AG04449 (cell line): ENCODE measurements at regions not wholly inside any gene's neighbourhood (a gene's known extent, or its start where the extent isn't known, plus 50 kb on each side); places are given as distances from the start of the nearest gene placed in this dataset.
A peak's percentile ranks its signal among the peaks of the same experiment; 100 is the strongest.
"Not testable (repeated sequence)": the region's sequence is repeated elsewhere in the genome, so short reads cannot be mapped to it uniquely, and the experiment has no call there.

Experiments used
- CTCF ChIA-PET: fragments of 350-600 bp; formaldehyde crosslinking; extraction: SDS; loops from one replicate; lab custom pipeline; 2021; ENCODE audit warnings: antibody characterized with exemption; lab: Yijun Ruan, JAX
- POLR2A ChIA-PET: fragments of 400-600, 350-600 bp; formaldehyde crosslinking; extraction: SDS; loops from one replicate; lab custom pipeline; 2020; ENCODE audit warnings: antibody characterized with exemption, inconsistent platforms; lab: Yijun Ruan, JAX
- DNase-seq: peaks from one replicate; pipeline ENCODE4 v3.0.0-alpha.2; 2010; ENCODE audit warnings: low read depth, low spot score
- H3K4me3 ChIP-seq: 2 replicates; pipeline ENCODE4 v1.5.1; 2011; ENCODE audit warnings: low read depth, mild to moderate bottlenecking, control low read depth, low read length
- TF ChIP-seq, protein P1 (sequence below): IDR thresholded peaks from one replicate; pipeline ENCODE4 v1.5.1; 2011; ENCODE audit warnings: mild to moderate bottlenecking, moderate library complexity, low read length, control low read depth, inconsistent platforms; ENCODE audit not compliant: insufficient read depth; ENCODE audit errors: missing control alignments

DNA sequence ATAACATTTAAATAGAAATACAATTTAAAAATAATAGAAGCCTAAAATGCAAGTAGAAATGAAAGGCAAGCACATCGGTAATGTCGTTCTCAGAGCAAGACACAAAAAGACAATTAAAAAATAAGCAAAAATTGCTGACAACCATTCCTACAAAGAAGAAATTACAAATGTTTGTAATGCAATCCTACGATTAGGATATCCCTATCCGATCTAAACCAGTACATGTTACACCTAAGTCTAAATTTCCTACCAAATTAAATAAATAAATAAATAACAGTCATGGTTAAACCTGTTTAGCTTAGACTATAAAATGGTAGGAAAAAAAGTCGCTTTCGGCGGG lies 90.0 kb downstream of the ANXA2R start:
- POLR2A ChIA-PET, result interaction anchor here (0.6 to 2.7 kb wide), 6 partner anchors 24 to 171 kb away, joined by 3 to 19 read pairs (median 8); partner anchors contain the start of gene ZNF131
- no peak for DNase-seq
- peak overlapping the region; percentile 64 for H3K4me3 ChIP-seq
- CTCF ChIA-PET, result interaction anchor here (0.7 to 4.9 kb wide), 6 partner anchors 14 to 115 kb away, joined by 3 to 52 read pairs (median 5); no protein-coding TSS in a partner anchor
- TF ChIP-seq, protein P1, sequence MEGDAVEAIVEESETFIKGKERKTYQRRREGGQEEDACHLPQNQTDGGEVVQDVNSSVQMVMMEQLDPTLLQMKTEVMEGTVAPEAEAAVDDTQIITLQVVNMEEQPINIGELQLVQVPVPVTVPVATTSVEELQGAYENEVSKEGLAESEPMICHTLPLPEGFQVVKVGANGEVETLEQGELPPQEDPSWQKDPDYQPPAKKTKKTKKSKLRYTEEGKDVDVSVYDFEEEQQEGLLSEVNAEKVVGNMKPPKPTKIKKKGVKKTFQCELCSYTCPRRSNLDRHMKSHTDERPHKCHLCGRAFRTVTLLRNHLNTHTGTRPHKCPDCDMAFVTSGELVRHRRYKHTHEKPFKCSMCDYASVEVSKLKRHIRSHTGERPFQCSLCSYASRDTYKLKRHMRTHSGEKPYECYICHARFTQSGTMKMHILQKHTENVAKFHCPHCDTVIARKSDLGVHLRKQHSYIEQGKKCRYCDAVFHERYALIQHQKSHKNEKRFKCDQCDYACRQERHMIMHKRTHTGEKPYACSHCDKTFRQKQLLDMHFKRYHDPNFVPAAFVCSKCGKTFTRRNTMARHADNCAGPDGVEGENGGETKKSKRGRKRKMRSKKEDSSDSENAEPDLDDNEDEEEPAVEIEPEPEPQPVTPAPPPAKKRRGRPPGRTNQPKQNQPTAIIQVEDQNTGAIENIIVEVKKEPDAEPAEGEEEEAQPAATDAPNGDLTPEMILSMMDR, result no peak

DNA sequence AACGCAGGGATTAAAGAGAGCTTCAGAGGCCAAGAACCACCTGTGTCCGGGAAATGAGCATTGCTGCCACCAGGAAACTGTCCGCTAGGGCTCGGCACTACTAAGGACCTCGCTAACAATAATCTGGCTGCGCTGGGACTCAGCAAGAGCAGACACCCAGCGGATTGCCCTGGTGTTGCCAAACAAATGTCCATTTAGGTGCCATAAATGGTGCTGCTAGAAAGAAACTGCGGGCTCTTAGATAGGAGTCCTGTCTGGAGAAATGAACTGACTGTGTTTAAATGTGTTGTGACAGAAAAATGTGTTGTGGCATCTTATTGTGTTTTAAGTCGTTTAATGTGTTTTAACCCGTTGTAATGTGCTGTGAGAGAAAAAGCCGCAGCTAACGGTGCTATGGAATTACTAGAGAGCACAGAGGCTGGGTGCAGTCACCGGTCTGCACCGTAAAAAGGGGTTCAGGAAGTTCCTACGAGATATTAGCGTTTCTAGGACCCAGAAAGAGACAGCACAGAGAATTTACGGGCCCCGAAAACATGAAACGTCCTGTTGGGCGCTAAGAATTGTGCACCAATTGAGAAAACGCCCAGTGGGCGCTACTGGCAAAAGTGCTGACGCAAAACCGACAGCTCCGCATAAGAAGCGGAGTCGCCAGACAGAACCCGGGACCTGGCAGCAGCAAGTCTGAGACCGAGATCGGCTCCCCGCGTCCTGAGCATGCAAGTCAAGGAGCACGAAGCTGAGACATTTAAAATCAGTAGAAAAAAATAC lies 90.6 kb downstream of the ANXA2R start:
- peak overlapping the region; percentile 26 for H3K4me3 ChIP-seq
- DNase-seq, result no peak
- POLR2A ChIA-PET, result interaction anchor here (0.7 to 2.7 kb wide), 5 partner anchors 44 to 171 kb away, joined by 3 to 19 read pairs (median 13); partner anchors contain the start of gene ZNF131
- TF ChIP-seq, protein P1, result peak; percentile 61
- CTCF ChIA-PET, result interaction anchor here (0.7 to 4.9 kb wide), 8 partner anchors 14 to 115 kb away, joined by 3 to 52 read pairs (median 4); no protein-coding TSS in a partner anchor

DNA sequence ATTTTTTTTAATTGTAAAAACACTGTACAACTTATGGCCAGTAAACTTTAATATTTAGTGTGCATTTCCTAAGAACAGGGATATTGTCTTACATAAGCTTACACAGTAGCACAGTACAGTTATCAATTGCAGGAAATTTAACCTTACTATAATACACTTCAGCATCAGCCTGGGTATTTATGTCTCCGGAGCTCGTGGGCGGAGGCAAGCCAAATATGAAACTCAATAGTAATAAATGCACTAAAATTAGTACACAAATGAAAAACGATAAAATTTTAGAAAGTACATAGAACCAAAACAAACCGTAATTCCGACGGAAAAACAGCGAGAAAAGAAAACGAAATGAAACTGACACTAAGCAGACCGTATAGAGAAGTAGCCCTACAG lies 91.2 kb downstream of the ANXA2R start:
- TF ChIP-seq, protein P1, result no peak
- H3K4me3 ChIP-seq, result peak overlapping the region; percentile 26
- no peak for DNase-seq
- ChIA-PET POLR2A (interaction anchor here (0.7 to 2.7 kb wide), 2 partner anchors 44 to 90 kb away, joined by 3 to 19 read pairs; no protein-coding TSS in a partner anchor), CTCF (interaction anchor here (1.3 to 4.9 kb wide), 5 partner anchors 23 to 116 kb away, joined by 4 to 52 read pairs (median 5); no protein-coding TSS in a partner anchor)

DNA sequence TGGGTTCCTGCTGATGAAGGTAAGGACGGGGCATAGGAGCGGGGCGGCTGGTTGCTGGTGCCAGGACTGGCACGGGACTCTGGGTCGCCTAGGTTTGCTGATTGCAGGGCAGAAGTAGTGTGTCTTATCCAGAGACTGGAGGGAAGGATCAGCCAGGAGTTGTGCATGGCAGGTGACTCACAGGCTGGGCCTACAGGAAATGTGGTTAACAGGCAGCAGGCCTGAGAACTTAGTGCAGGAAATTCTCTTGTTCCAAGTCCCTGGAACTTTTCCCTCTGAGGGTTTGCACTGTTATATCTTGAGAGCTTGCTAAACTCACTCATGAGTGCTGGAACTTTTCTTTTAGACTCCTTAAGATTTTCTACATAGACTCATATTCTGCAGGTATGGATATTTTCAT lies 95.1 kb downstream of the ANXA2R start:
- TF ChIP-seq, protein P1, result no peak
- ChIA-PET CTCF (interaction anchor here (1.0 kb wide), 1 partner anchor 36 kb away, joined by 4 read pairs; no protein-coding TSS in a partner anchor), POLR2A (no interaction called here)
- H3K4me3 ChIP-seq, result no peak overlapping the region
- DNase-seq, result peak; percentile 76

DNA sequence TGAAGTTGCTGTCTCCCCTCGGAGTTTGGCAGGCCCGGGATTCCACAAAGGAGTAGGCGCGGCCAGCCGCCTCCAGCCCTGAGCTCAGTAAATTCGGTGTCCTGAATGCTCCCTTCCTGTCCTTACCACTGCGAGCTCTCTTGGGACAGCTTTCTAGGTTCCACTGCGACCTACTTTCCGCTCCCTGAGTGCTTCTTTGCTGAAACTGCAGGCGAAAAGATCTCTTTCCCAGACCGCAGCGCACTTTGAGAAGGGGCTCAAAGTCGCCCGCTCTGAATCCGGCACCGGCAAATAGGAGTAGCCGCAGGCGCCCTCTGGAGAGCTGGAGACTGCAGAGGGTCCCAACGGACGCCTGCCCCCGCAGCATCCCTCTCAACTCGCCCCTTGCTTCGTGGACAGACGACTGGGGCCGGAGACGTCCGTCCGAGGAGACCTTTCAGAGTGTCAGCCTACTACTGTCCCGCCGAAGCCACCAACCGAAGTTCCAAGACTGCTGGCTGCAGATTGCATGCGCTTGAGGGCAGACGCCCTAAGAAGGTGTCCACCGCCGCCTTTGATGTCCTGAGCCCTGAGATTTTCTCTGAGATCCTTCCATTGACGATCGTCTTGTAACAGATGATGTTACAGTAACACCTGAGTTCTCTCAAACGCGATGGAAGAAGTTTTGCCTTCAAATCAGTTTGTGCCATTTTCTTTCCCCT lies 96.0 kb downstream of the ANXA2R start:
- DNase-seq, result no peak
- CTCF ChIA-PET, result interaction anchor here (1.2 to 1.7 kb wide), 2 partner anchors 32 to 76 kb away, joined by 3 to 6 read pairs; no protein-coding TSS in a partner anchor
- POLR2A ChIA-PET, result interaction anchor here (0.6 kb wide), 1 partner anchor 50 kb away, joined by 3 read pairs; no protein-coding TSS in a partner anchor
- TF ChIP-seq, protein P1, result no peak
- peak overlapping the region; percentile 38 for H3K4me3 ChIP-seq

DNA sequence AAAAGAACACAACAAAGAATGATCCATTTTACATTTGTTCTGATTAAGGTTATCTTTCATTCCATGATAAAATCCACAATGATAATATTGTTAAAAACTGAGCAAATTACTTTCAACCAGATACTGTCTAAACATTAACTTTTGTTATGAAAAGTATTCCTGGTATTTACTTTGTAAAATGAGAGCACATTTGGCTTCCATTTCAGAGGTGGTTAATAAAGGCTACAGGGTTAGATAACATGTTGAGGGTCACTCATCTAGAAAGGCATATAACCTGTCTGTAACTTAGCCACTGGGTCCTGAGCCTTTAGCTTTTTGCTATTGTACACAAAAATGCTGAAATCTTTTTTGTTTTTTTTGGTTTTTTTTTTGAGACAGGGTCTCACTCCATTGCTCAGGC lies 99.3 kb downstream of the ANXA2R start:
- TF ChIP-seq, protein P1, result no peak
- no peak for DNase-seq
- CTCF ChIA-PET, result interaction anchor here (0.8 kb wide), 1 partner anchor 32 kb away, joined by 4 read pairs; no protein-coding TSS in a partner anchor
- POLR2A ChIA-PET, result no interaction called here
- H3K4me3 ChIP-seq, result no peak overlapping the region

DNA sequence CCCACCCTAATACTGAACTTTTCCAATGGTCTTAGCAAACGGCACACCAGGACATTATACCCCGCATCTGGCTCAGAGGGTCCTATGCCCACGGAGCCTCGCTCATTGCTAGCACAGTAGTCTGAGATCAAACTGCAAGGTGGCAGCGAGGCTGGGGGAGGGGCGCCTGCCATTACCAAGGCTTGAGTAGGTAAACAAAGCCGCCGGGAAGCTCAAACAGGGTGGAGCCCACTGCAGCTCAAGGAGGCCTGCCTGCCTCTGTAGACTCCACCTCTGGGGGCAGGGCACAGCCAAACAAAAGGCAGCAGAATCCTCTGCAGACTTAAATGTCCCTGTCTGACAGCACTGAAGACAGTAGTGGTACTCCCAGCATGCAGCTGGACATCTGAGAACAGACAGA lies 108.1 kb downstream of the ANXA2R start:
- POLR2A ChIA-PET, DNase-seq: not testable (repeated sequence)

DNA sequence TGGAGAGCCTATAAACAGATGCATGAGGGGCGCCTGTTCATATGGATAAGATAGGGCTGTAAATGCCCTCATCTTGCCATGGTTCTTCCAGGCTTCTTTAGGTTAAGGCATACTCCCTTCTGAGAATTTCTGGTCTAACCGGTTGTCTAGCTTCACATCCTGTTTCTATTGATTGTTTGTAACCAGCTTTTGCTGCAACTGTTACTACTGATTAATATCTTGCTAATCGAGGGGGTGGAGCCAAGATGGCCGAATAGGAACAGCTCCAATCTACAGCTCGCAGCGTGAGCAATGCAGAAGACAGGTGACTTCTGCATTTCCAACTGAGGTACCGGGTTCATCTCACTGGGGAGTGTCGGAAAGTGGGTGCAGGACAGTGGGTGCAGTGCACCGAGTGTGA lies 108.7 kb downstream of the ANXA2R start:
- POLR2A ChIA-PET, CTCF ChIA-PET, H3K4me3 ChIP-seq, DNase-seq: not testable (repeated sequence)

More for the DNA sequence above, 108.1 kb downstream of the ANXA2R start:
- CTCF ChIA-PET, H3K4me3 ChIP-seq: not testable (repeated sequence)
